H7 (cell line): ENCODE measurements at regions not wholly inside any gene's neighbourhood (a gene's known extent, or its start where the extent isn't known, plus 50 kb on each side); places are given as distances from the start of the nearest gene placed in this dataset.
A peak's percentile ranks its signal among the peaks of the same experiment; 100 is the strongest.

Experiments used
- DNase-seq: peaks from one replicate; pipeline ENCODE4 v3.0.0; 2012
- H3K27me3 ChIP-seq: 2 replicates; pipeline ENCODE4 v1.6.0; 2011; ENCODE audit warnings: mild to moderate bottlenecking, low read length; ENCODE audit not compliant: control insufficient read depth, insufficient read depth
- H3K36me3 ChIP-seq: replicated peaks from 2 replicates; pipeline ENCODE4 v1.5.1; 2011; ENCODE audit warnings: low read length; ENCODE audit not compliant: control insufficient read depth, insufficient read depth
- H3K4me3 ChIP-seq: 2 replicates; pipeline ENCODE4 v1.5.1; 2011; ENCODE audit warnings: low read depth, mild to moderate bottlenecking, control low read depth, low read length, moderate library complexity; ENCODE audit not compliant: insufficient read depth

GRCh38 chr4:67234296-67234695, 311.0 kb downstream of the CENPC start:
- no peak for DNase-seq
- Histone ChIP-seq H3K36me3 (no peaks in the 10 kb centered on the region), H3K4me3 (no peak overlapping the region), H3K27me3 (no peaks in the 10 kb centered on the region)

GRCh38 chr4:67229148-67229547, 316.2 kb downstream of the CENPC start:
- no peaks in the 10 kb centered on the region for H3K27me3 ChIP-seq
- no peaks in the 10 kb centered on the region for H3K36me3 ChIP-seq
- H3K4me3 ChIP-seq, result no peak overlapping the region
- no peak for DNase-seq

- Histone ChIP-seq H3K4me3 (no peak overlapping the region), H3K27me3 (no peaks in the 10 kb centered on the region), H3K36me3 (no peaks in the 10 kb centered on the region)
- no peak for DNase-seq
Observed at GRCh38 chr4:67220861-67221260, 324.4 kb downstream of the CENPC start.

GRCh38 chr4:67218883-67219282, 326.4 kb downstream of the CENPC start:
- H3K4me3 ChIP-seq, result no peak overlapping the region
- no peaks in the 10 kb centered on the region for H3K27me3 ChIP-seq
- H3K36me3 ChIP-seq, result no peaks in the 10 kb centered on the region
- no peak for DNase-seq

- Histone ChIP-seq H3K4me3 (no peak overlapping the region), H3K36me3 (no peaks in the 10 kb centered on the region), H3K27me3 (no peaks in the 10 kb centered on the region)
- no peak for DNase-seq
Observed at GRCh38 chr4:67207941-67208441, 337.3 kb downstream of the CENPC start.

- Histone ChIP-seq H3K36me3 (no peaks in the 10 kb centered on the region), H3K27me3 (no peaks in the 10 kb centered on the region), H3K4me3 (no peak overlapping the region)
- no peak for DNase-seq
Observed at GRCh38 chr4:67204441-67204840, 340.9 kb downstream of the CENPC start.

GRCh38 chr4:67201334-67201733, 344.0 kb downstream of the CENPC start:
- H3K36me3 ChIP-seq, result no peaks in the 10 kb centered on the region
- no peak for DNase-seq
- H3K27me3 ChIP-seq, result no peaks in the 10 kb centered on the region
- H3K4me3 ChIP-seq, result no peak overlapping the region

- DNase-seq, result peak; percentile 9
- no peaks in the 10 kb centered on the region for H3K27me3 ChIP-seq
- no peaks in the 10 kb centered on the region for H3K36me3 ChIP-seq
Observed at GRCh38 chr4:67198727-67199126, 346.6 kb downstream of the CENPC start.

GRCh38 chr4:67167849-67168248, 377.5 kb downstream of the CENPC start:
- Histone ChIP-seq H3K27me3 (no peaks in the 10 kb centered on the region), H3K4me3 (no peak overlapping the region), H3K36me3 (no peaks in the 10 kb centered on the region)
- peak; percentile 13 for DNase-seq

More at GRCh38 chr4:67198727-67199126, 346.6 kb downstream of the CENPC start:
- no peak overlapping the region for H3K4me3 ChIP-seq

- no peak for DNase-seq
- Histone ChIP-seq H3K36me3 (no peaks in the 10 kb centered on the region), H3K4me3 (no peak overlapping the region), H3K27me3 (no peaks in the 10 kb centered on the region)
Observed at GRCh38 chr4:67162690-67163089, 382.6 kb downstream of the CENPC start.

- no peaks in the 10 kb centered on the region for H3K27me3 ChIP-seq
- H3K36me3 ChIP-seq, result no peaks in the 10 kb centered on the region
- DNase-seq, result no peak
- no peak overlapping the region for H3K4me3 ChIP-seq
Observed at GRCh38 chr4:67161311-67161710, 384.0 kb downstream of the CENPC start.

- Histone ChIP-seq H3K27me3 (no peaks in the 10 kb centered on the region), H3K4me3 (no peak overlapping the region), H3K36me3 (no peaks in the 10 kb centered on the region)
- no peak for DNase-seq
Observed at GRCh38 chr4:67160394-67160793, 384.9 kb downstream of the CENPC start.

- Histone ChIP-seq H3K4me3 (no peak overlapping the region), H3K27me3 (no peaks in the 10 kb centered on the region), H3K36me3 (no peaks in the 10 kb centered on the region)
- no peak for DNase-seq
Observed at GRCh38 chr4:67158666-67159065, 386.6 kb downstream of the CENPC start.

- no peak for DNase-seq
- Histone ChIP-seq H3K36me3 (no peaks in the 10 kb centered on the region), H3K27me3 (no peaks in the 10 kb centered on the region), H3K4me3 (no peak overlapping the region)
Observed at GRCh38 chr4:67152976-67153375, 392.3 kb downstream of the CENPC start.

- H3K4me3 ChIP-seq, result no peak overlapping the region
- no peak for DNase-seq
Observed at GRCh38 chr4:67151376-67152343, 393.6 kb downstream of the CENPC start.

More at GRCh38 chr4:67151376-67152343, 393.6 kb downstream of the CENPC start:
- Histone ChIP-seq H3K36me3 (no peaks in the 10 kb centered on the region), H3K27me3 (no peaks in the 10 kb centered on the region)
